ENCODE measurements at regions not wholly inside any gene's neighbourhood (a gene's known extent, or its start where the extent isn't known, plus 50 kb on each side); places are given as distances from the start of the nearest gene placed in this dataset.

DNA sequence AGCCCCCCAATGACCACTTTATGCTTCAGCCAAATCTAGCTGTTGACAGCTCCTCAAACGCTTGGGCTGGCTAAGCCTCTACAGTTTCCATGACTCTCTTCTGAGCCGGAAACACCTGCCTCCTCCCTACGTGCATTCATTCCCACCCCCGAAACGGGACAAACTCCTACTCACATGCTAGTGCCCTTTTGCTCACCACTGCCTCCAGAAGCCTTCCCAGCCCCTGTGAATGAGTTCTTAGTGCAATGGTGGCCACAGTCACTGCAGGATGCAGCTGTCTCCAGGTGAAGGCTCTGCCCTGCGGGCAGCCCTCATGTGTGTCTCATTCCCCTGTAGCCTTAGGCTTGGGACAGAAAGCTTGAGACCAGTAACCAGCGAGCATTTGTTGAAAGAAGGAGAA is 68.8 kb upstream of the DAB2IP start:
- ChIA-PET CTCF (ENCODE audit: partially characterized antibody) (interaction anchor here (0.6 to 5.9 kb wide), 14 partner anchors 11 to 53 kb away, joined by 3 to 38 read pairs (median 7); no protein-coding TSS in a partner anchor), POLR2A (ENCODE audit: partially characterized antibody) (interaction anchor here (0.6 to 1.5 kb wide), 6 partner anchors 15 to 47 kb away, joined by 3 to 6 read pairs (median 4); no protein-coding TSS in a partner anchor)
- no peaks in the 10 kb centered on the region for H3K27me3 ChIP-seq (replicated peaks in 1 of 4; ENCODE audit: control insufficient read depth in 3 of 4, extremely low read depth in 1 of 4, insufficient read depth in 3 of 4, low read length in 3 of 4)
- no peak overlapping the region for H4K8ac ChIP-seq (ENCODE audit: extremely low read depth, insufficient read depth, low read length)
- H3K4me3 ChIP-seq (ENCODE audit: extremely low read depth in 1 of 4, insufficient read depth in 2 of 4, low read depth in 3 of 4, low read length in 4 of 4): no peak overlapping the region
- no peaks in the 10 kb centered on the region for H3K36me3 ChIP-seq (ENCODE audit: control insufficient read depth in 2 of 4, insufficient read depth in 4 of 4, low read length in 3 of 4)
- no peak overlapping the region for H2AK5ac ChIP-seq (ENCODE audit: low read depth, low read length)
- no peaks in the 10 kb centered on the region for H4K20me1 ChIP-seq (replicated peaks in 1 of 2; ENCODE audit: control insufficient read depth in 1 of 2, insufficient read depth in 2 of 2, low read length in 2 of 2)
- no peak overlapping the region for H3K4ac ChIP-seq (replicated peaks; ENCODE audit: insufficient read length, low read depth, low read length)
- peak overlapping the region; percentile 71 for H3K18ac ChIP-seq (ENCODE audit: extremely low read depth, low read length)
- WGBS, 2 experiments (ENCODE audit: extremely low coverage in 1 of 2, insufficient coverage in 1 of 2, insufficient read length in 1 of 2, insufficient replicate concordance in 2 of 2, low coverage in 1 of 2, low lambda C conversion rate in 2 of 2, missing lambda C conversion rate in 1 of 2): 76% methylated on average over 7 of the region's 7 CpGs; no CpG with 5 or more reads in 1 of the 2 experiments
- H2BK15ac ChIP-seq (ENCODE audit: low read length): 0 out of 2 replicates have a peak overlapping the region, but pooled peaks have one; percentile 5
- H3K9me3 ChIP-seq (ENCODE audit: insufficient read depth in 2 of 2, low read depth in 1 of 2, low read length in 1 of 2): no peaks in the 10 kb centered on the region
- no peak overlapping the region for H2BK120ac ChIP-seq (replicated peaks; ENCODE audit: low read depth, low read length)
- 0 out of 2 replicates have a peak overlapping the region, but pooled peaks have one; percentile 51 for H2AFZ ChIP-seq (ENCODE audit: low read length)
- no peak overlapping the region for H2BK5ac ChIP-seq (ENCODE audit: low read depth, low read length)
- no peak overlapping the region for H3K4me2 ChIP-seq (ENCODE audit: insufficient read depth in 1 of 2, low read depth in 2 of 2, low read length in 2 of 2)
- H3K27ac ChIP-seq (ENCODE audit: low read depth, low read length): no peak overlapping the region
- H3K9ac ChIP-seq (replicated peaks in 1 of 4; ENCODE audit: extremely low read depth in 1 of 4, low read depth in 3 of 4, low read length in 3 of 4): no peak overlapping the region
- no peak overlapping the region for H3K56ac ChIP-seq (replicated peaks; ENCODE audit: insufficient read length, low read depth, low read length)
- no peaks in the 10 kb centered on the region for H3K79me2 ChIP-seq (ENCODE audit: control insufficient read depth in 1 of 2, insufficient read depth in 2 of 2, low read length in 2 of 2)
- no peak overlapping the region for H4K5ac ChIP-seq (ENCODE audit: insufficient read length, low read depth, low read length)
- H3K23ac ChIP-seq (ENCODE audit: insufficient read length): no peak overlapping the region
- peaks cover 0 to 16% (median 12%) of the 10 kb centered on the region in 4 experiments; a peak in 6 of 7 replicates for H3K4me1 ChIP-seq (replicated peaks in 1 of 4; ENCODE audit: control insufficient read depth in 3 of 4, insufficient read depth in 4 of 4, low read length in 3 of 4)
- no peak overlapping the region for H4K91ac ChIP-seq (replicated peaks; ENCODE audit: insufficient read length, low read length)
- FAIRE-seq (no peak), DNase-seq (ENCODE audit: low read depth in 1 of 2, low spot score in 2 of 2) (peak in 1 of 2 experiments; percentile 47)
- H3K79me1 ChIP-seq (ENCODE audit: low read depth, low read length): no peaks in the 10 kb centered on the region
- H3K14ac ChIP-seq (ENCODE audit: insufficient read length): no peak overlapping the region
- H3K23me2 ChIP-seq (ENCODE audit: low read depth, low read length): 0 out of 2 replicates have a peak, but pooled peaks cover 2% of the 10 kb centered on the region
- TF ChIP-seq CEBPB (IDR thresholded peaks at IDR 0.05; ENCODE audit: low read depth, low read length) (no peak), POLR2A (IDR thresholded peaks at IDR 0.05; ENCODE audit: control extremely low read depth in 1 of 2, low read depth in 2 of 2, low read length in 2 of 2) (no peak), SIN3A (conservative IDR thresholded peaks at IDR 0.05 in 1 of 2, IDR thresholded peaks at IDR 0.05 in 1 of 2; ENCODE audit: low read depth in 1 of 2, low read length in 2 of 2) (no peak), ASH2L (IDR thresholded peaks at IDR 0.05; ENCODE audit: low read length) (no peak), TAF1 (IDR thresholded peaks at IDR 0.05; ENCODE audit: low read depth, low read length) (no peak)
- TF ChIP-seq, protein P1, sequence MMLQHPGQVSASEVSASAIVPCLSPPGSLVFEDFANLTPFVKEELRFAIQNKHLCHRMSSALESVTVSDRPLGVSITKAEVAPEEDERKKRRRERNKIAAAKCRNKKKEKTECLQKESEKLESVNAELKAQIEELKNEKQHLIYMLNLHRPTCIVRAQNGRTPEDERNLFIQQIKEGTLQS (IDR thresholded peaks at IDR 0.05; ENCODE audit: insufficient read depth, low read depth, low read length): no peak
- peak overlapping the region; percentile 50; the same call in 1 of the 2 replicates for H2BK12ac ChIP-seq (ENCODE audit: low read depth, low read length)
- H2BK20ac ChIP-seq (ENCODE audit: low read length): no peak overlapping the region
